KMS-11 (cell line): ENCODE measurements at regions not wholly inside any gene's neighbourhood (a gene's known extent, or its start where the extent isn't known, plus 50 kb on each side); places are given as distances from the start of the nearest gene placed in this dataset.
"Not testable (repeated sequence)": the region's sequence is repeated elsewhere in the genome, so short reads cannot be mapped to it uniquely, and the experiment has no call there.

ENCODE experiments used
- H2AFZ ChIP-seq: fragments of 200-600 bp; sonication (generic); 2 replicates; pipeline ENCODE4 v1.6.1; 2016; ENCODE audit warnings: antibody characterized with exemption, mixed run types, low read depth
- H3K27ac ChIP-seq: fragments of 200-600 bp; sonication (generic); 2 replicates; pipeline ENCODE4 v1.6.1; 2016; ENCODE audit warnings: mild to moderate bottlenecking, mixed run types
- H3K27me3 ChIP-seq: fragments of 200-600 bp; sonication (generic); 2 replicates; pipeline ENCODE4 v1.6.1; 2017; ENCODE audit warnings: mild to moderate bottlenecking, low read depth, mixed run types, moderate library complexity; ENCODE audit not compliant: insufficient read depth
- H3K36me3 ChIP-seq: fragments of 200-600 bp; sonication (generic); 2 replicates; pipeline ENCODE4 v1.6.1; 2017; ENCODE audit warnings: mild to moderate bottlenecking, mixed run types; ENCODE audit not compliant: insufficient read depth
- H3K4me1 ChIP-seq: fragments of 200-600 bp; sonication (generic); 2 replicates; pipeline ENCODE4 v1.6.1; 2016; ENCODE audit warnings: mild to moderate bottlenecking, low read depth, mixed run types; ENCODE audit not compliant: poor library complexity, severe bottlenecking
- H3K4me2 ChIP-seq: fragments of 200-600 bp; sonication (generic); 2 replicates; pipeline ENCODE4 v1.7.0; 2016; ENCODE audit warnings: mild to moderate bottlenecking, mixed run types
- H3K4me3 ChIP-seq: fragments of 200-600 bp; sonication (generic); IDR thresholded peaks from 2 replicates; pipeline ENCODE4 v1.6.1; 2017; ENCODE audit warnings: low read depth, low read length, mixed read lengths; ENCODE audit not compliant: insufficient read depth
- H3K79me2 ChIP-seq: fragments of 200-600 bp; sonication (generic); 2 replicates; pipeline ENCODE4 v1.6.1; 2016; ENCODE audit warnings: low read depth, mixed run types; ENCODE audit not compliant: insufficient read depth
- H3K9ac ChIP-seq: fragments of 200-600 bp; sonication (generic); 2 replicates; pipeline ENCODE4 v1.6.1; 2016; ENCODE audit warnings: mild to moderate bottlenecking, mixed run types
- H4K20me1 ChIP-seq: fragments of 200-600 bp; sonication (generic); 2 replicates; pipeline ENCODE4 v1.6.1; 2016; ENCODE audit warnings: mild to moderate bottlenecking, mixed run types; ENCODE audit not compliant: insufficient read depth
- CTCF ChIP-seq: fragments of 200-600 bp; sonication (generic); conservative IDR thresholded peaks from 2 replicates; pipeline ENCODE4 v1.6.1; 2017; ENCODE audit warnings: low read depth, mild to moderate bottlenecking, antibody characterized with exemption, low read length, moderate library complexity, mixed read lengths

- Histone ChIP-seq H3K27me3 (no peaks in the 10 kb centered on the region), H3K9ac (no peak overlapping the region), H3K79me2 (no peaks in the 10 kb centered on the region), H3K4me3 (no peak overlapping the region), H3K4me1 (peaks cover 29% of the 10 kb centered on the region), H3K27ac (no peak overlapping the region), H4K20me1 (no peaks in the 10 kb centered on the region), H2AFZ (no peak overlapping the region), H3K4me2 (no peak overlapping the region), H3K36me3 (no peaks in the 10 kb centered on the region)
- TF ChIP-seq CTCF: no peak
Measured at GRCh38 chr5:145403992-145404391, 431.1 kb downstream of the PRELID2 start.

GRCh38 chr5:145396888-145397287 lies 438.3 kb downstream of the PRELID2 start:
- Histone ChIP-seq H3K4me3 (no peak overlapping the region), H2AFZ (no peak overlapping the region), H4K20me1 (no peaks in the 10 kb centered on the region), H3K36me3 (no peaks in the 10 kb centered on the region), H3K27me3 (no peaks in the 10 kb centered on the region), H3K9ac (no peak overlapping the region), H3K4me2 (no peak overlapping the region), H3K4me1 (no peaks in the 10 kb centered on the region), H3K79me2 (no peaks in the 10 kb centered on the region), H3K27ac (no peak overlapping the region)
- no peak for TF ChIP-seq CTCF

GRCh38 chr5:145395151-145395550 lies 440.0 kb downstream of the PRELID2 start:
- not testable (repeated sequence) for H2AFZ ChIP-seq, H3K36me3 ChIP-seq, H3K79me2 ChIP-seq, H3K4me3 ChIP-seq, H3K4me1 ChIP-seq, H3K4me2 ChIP-seq, H4K20me1 ChIP-seq, H3K27ac ChIP-seq, H3K27me3 ChIP-seq, H3K9ac ChIP-seq

- Histone ChIP-seq H3K4me1 (no peaks in the 10 kb centered on the region), H3K79me2 (no peaks in the 10 kb centered on the region), H3K4me3 (no peak overlapping the region), H3K4me2 (no peak overlapping the region), H4K20me1 (no peaks in the 10 kb centered on the region), H3K27ac (no peak overlapping the region), H2AFZ (no peak overlapping the region), H3K27me3 (no peaks in the 10 kb centered on the region), H3K36me3 (no peaks in the 10 kb centered on the region), H3K9ac (no peak overlapping the region)
- TF ChIP-seq CTCF: no peak
Measured at GRCh38 chr5:145393426-145393825, 441.7 kb downstream of the PRELID2 start.

- Histone ChIP-seq H3K4me3 (no peak overlapping the region), H3K4me2 (no peak overlapping the region), H4K20me1 (no peaks in the 10 kb centered on the region), H3K4me1 (no peaks in the 10 kb centered on the region), H3K79me2 (no peaks in the 10 kb centered on the region), H3K9ac (no peak overlapping the region), H3K27ac (no peak overlapping the region), H3K36me3 (no peaks in the 10 kb centered on the region), H2AFZ (no peak overlapping the region), H3K27me3 (no peaks in the 10 kb centered on the region)
- TF ChIP-seq CTCF: no peak
Measured at GRCh38 chr5:145389047-145389446, 446.1 kb downstream of the PRELID2 start.
